Glomerular visceral epithelial cell (primary cell): ENCODE measurements at regions not wholly inside any gene's neighbourhood (a gene's known extent, or its start where the extent isn't known, plus 50 kb on each side); places are given as distances from the start of the nearest gene placed in this dataset.
"Not testable (repeated sequence)": the region's sequence is repeated elsewhere in the genome, so short reads cannot be mapped to it uniquely, and the experiment has no call there.

ENCODE experiments used
- DNase-seq: peaks from one replicate; pipeline ENCODE4 v3.0.0-alpha.2; 2016; ENCODE audit errors: extremely low spot score

DNA sequence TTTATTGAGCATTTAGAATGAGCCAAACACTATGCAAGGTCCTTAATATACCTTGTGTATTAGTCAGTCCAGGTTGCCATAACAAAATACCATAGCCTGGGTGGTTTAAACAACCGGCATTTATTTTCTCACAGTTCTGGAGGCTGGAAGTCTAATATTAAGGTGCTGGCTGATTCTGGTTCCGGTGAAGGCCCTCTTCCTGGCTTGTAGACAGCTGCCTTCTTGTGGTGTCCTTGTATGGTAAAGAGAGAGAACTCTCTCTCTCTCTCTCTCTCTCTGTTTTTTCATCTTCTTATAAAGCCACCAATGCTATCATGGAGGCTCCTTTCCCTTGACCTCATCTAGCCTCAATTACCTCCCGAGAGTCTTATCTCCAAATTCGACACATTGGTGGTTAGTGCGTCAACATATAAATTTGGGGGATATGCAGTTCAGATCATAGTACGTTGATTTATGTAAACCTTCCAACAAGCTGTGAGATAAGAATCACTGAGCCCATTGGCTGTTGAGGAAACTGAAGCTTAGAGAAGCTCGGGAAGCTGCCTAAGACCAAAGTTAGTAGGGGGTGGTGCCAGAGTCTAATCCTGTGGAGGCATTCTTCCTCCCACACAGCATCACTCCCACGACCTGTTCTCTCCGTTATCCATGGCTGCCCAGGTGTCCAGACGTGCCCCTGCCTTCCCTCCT lies 298.0 kb upstream of the PROK2 start:
- no peak for DNase-seq

- DNase-seq: no peak
Observed at GRCh38 chr3:72082186-72082715, 297.3 kb upstream of the PROK2 start.

- no peak for DNase-seq
Observed at GRCh38 chr3:72081471-72082185, 296.7 kb upstream of the PROK2 start.

DNA sequence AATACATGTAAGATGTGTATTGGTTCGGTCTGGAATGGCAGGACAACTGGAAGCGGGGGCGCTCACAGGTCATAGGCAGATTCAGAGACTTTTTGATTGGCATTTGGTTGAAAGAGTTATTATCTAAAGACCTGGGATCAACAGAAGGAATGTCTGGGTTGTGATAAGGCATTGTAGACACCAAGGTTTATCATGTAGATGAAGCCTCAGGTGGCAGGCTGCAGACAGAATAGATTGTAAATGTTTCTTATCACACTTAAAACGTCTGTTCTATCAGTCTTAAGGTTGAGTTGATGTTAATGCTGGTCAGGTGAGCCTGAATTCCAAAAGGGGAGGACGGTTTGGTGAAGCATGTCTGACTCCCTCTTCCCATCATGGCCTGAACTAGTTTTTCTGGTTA lies 295.9 kb upstream of the PROK2 start:
- DNase-seq: no peak

GRCh38 chr3:72080095-72080494 lies 295.1 kb upstream of the PROK2 start:
- DNase-seq: no peak

GRCh38 chr3:72079369-72079872 lies 294.5 kb upstream of the PROK2 start:
- no peak for DNase-seq

GRCh38 chr3:72078676-72079368 lies 293.9 kb upstream of the PROK2 start:
- no peak for DNase-seq

DNA sequence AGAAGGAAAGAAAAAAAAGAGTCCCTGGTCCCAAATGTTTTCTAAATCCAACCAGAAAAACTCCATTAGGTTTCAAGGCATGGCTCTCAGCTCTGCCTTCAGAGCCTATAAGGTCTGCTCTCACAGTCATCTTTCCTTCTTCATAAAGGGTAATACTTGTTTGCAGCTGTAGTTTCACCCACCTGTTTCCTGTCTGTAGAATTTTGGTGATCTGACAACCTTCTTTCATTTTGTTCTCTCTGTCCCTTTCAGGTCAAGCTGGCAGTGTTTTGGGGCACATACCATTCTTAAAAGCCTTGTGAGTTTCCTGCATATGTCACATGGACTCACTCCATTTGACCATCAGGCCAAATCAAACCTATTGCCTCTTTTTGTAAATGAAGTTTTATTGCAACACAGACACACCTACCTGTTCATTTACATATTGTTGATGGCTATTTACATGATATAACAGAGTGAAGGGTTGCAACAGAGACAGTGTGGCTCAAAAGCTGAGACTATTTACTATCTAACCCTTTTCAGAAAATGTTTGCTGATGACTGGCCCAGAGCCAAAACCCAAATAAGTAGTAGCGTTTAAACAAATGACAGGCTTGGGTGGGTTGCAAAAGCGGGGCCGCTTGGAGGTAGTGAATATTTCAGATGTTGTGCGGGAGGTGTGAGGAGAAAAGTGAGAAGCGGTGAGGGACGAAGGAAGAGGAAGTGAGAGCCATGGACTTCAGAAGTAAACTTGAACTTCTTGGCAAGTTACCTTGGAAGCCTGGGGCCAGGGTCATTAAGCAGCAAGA lies 292.7 kb upstream of the PROK2 start:
- DNase-seq: no peak

GRCh38 chr3:72075848-72076247 lies 290.9 kb upstream of the PROK2 start:
- DNase-seq: not testable (repeated sequence)

- DNase-seq: no peak
Observed at GRCh38 chr3:72071624-72072023, 286.7 kb upstream of the PROK2 start.

GRCh38 chr3:72070005-72070404 lies 285.1 kb upstream of the PROK2 start:
- DNase-seq: no peak

DNA sequence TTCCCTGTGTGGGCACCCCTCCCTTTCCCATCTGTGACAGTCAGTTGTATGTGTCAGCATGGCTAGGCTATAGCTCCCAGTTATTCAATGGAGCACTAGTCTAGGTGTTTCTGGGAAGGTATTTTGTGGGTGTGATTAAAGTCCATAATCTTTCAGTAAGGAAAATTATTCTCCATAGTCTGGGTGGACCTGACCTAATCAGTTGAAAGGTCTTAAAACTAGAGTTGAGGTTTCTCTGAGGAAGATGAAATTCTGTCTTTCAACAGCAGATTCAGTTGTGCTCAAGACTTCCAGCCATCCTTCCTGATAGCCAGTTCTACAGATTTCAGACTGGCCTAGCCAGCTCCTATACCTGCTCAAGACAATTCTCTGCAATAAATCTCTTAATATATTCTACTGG lies 284.6 kb upstream of the PROK2 start:
- no peak for DNase-seq

DNA sequence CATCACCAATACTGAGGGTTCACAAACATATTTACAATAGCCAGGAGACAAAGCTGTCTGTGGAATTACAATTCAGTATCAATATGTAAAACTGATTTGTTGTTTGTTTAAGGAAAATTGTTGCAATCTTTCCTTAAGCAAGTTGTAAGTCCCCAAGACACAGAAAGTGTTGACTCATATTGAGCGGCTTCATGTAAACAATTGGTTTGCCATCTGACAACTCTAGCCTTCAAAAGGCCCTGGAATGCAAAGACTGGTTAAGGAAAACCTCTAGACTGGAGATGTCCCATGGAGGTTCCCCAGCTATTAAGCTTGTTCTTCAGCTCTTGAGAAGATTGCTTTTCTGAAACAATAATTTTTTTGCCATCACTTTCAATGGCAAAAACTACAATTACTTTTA lies 283.7 kb upstream of the PROK2 start:
- DNase-seq: no peak

DNA sequence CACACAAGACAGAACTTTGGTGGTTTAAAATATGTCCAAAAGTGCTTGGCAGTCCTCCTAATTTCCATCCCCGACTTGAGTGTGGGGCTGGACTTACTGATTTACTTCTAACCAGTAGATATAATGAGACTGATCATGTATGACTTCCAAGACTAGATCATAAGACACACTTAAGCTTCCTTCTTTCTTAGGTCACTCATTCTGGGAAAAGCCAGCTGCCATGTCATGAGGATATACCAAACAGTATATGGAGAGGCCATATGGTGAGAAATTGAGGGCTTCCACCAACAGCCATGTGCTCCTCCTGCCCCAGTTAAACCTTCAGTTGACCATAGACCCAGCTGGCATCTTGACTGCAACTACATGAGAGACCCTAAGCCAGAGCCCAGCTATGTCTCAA lies 282.8 kb upstream of the PROK2 start:
- no peak for DNase-seq

DNA sequence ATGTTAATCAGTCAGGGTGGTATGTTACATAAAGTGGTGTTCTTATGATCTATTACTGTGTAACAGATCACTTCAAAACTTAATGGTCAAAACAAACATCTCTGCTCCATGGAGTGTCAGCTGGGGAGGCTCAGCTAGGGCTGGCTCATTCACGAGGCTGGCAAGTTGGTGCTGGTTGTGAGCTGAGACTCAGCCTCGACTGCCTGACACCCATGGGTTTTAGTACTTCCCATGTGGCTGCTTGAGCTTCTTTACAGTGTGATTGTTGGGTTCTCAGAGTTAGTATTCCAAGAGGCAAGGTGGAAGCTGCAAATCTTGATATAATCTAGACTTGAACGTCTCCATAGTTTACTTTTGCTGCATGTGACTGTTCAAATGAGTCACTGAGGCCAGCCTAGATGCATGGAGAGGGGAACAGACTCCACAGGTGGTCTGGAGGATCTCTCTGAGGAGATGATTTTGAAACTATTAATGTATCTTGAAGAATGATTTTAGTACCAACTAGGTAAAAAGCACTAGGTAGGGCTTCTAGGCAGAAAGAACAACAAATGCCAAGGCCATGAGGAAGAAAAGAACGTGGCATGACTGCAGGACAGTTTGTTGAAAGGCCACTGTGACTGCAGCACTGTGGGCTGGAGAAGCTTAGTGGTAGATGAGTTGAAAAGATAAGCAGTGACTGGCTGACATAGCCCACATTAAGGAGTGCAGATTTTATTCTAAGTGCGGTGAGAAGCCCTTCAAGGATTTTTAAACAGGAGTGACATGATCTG lies 281.1 kb upstream of the PROK2 start:
- DNase-seq: no peak

- DNase-seq: no peak
Observed at GRCh38 chr3:72065236-72065635, 280.3 kb upstream of the PROK2 start.

GRCh38 chr3:72064727-72065126 lies 279.8 kb upstream of the PROK2 start:
- DNase-seq: not testable (repeated sequence)

DNA sequence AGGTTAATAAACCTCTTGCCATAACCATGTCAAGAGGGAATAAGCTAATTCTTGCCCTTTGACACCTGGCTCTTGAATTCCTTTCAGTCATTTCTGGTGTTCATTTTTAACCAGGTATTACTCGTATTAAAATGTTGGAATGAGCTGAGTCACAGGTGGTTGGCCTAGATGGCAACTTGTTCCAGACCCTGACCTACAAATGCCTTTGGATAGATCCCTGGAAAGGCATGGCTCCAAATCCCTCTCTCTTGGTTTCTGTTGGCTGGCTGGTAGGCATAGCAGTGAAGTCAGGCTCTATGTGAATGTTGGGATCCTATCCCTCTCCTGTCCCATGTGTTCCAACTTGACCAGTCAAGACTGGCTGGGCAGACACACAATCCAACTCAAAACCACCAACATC lies 277.1 kb upstream of the PROK2 start:
- no peak for DNase-seq

- no peak for DNase-seq
Observed at GRCh38 chr3:72060447-72061034, 275.6 kb upstream of the PROK2 start.

- no peak for DNase-seq
Observed at GRCh38 chr3:72058493-72059081, 273.6 kb upstream of the PROK2 start.
